Right lobe of liver (tissue), 6 donors: ENCODE measurements at regions not wholly inside any gene's neighbourhood (a gene's known extent, or its start where the extent isn't known, plus 50 kb on each side); places are given as distances from the start of the nearest gene placed in this dataset.

Experiments used
- ATAC-seq, 4 donors: fragments of 200-7000 bp; cut with Tn5 transposase; one replicate each; pipeline ENCODE4 v1.9.1; 2020; ENCODE audit warnings: mild to moderate bottlenecking in 4 of 4, moderate library complexity in 4 of 4
- DNase-seq, 3 donors: peaks; one replicate each; pipeline ENCODE4 v3.0.0-alpha.2; 2020
- H3K27ac ChIP-seq, 3 donors: fragments of 200-600 bp; one replicate each; pipeline ENCODE4 v1.8.0; 2022
- H3K27me3 ChIP-seq, 2 donors: fragments of 200-600 bp; one replicate each; pipeline ENCODE4 v1.8.0; 2022
- H3K36me3 ChIP-seq, 4 donors: fragments of 200-600 bp; sonication (generic) in 1 of 4; one replicate each; pipeline versions ENCODE4 v1.5.1 to v1.8.0; 2017 to 2022; ENCODE audit warnings: control low read depth in 1 of 4
- H3K4me1 ChIP-seq, 4 donors: fragments of 200-600 bp; sonication (generic) in 1 of 4; one replicate each; pipeline versions ENCODE4 v1.5.1 to v1.8.0; 2017 to 2022; ENCODE audit warnings: control low read depth in 1 of 4
- H3K4me3 ChIP-seq, 3 donors: fragments of 200-600 bp; one replicate each; pipeline ENCODE4 v1.8.0; 2022
- H3K9me3 ChIP-seq, 4 donors: fragments of 200-600 bp; sonication (generic) in 1 of 4; one replicate each; pipeline versions ENCODE4 v1.5.1 to v1.8.0; 2017 to 2022; ENCODE audit warnings: control low read depth in 1 of 4
- CTCF ChIP-seq, 4 donors: fragments of 200-600 bp in 3 of 4; fragments of 450-650 bp in 1 of 4; IDR thresholded peaks; one replicate each; pipeline versions ENCODE4 v1.5.1 to v1.8.0; 2016 to 2022; ENCODE audit warnings: antibody characterized with exemption in 4 of 4, mild to moderate bottlenecking in 2 of 4
- POLR2A ChIP-seq: fragments of 450-650 bp; IDR thresholded peaks from one replicate; pipeline ENCODE4 v1.6.1; 2017; ENCODE audit warnings: antibody characterized with exemption, mild to moderate bottlenecking
- WGBS: methylation state at CpG from one replicate; pipeline ENCODE4 v1.1.6; 2018; ENCODE audit warnings: low coverage, low lambda C conversion rate; ENCODE audit not compliant: insufficient coverage; ENCODE audit errors: missing lambda C conversion rate; 5-methylcytosine and 5-hydroxymethylcytosine counted together
- intact Hi-C, 2 donors: fragments of 100-400 bp; cut with DNase I; formaldehyde crosslinking; loops; one replicate each; pipeline versions ENCODE4 v1.11.2 to v1.14.1; 2022
- donor health status: DM: no; HTN: yes; CAD: no.
- donor health status: DM: no; HTN: no; CAD: no.
- donor health status: DM: no; HTN: no; CAD: no.
- donor health status: DM: no; HTN: yes; CAD: no.
- donor health status: DM: no; HTN: yes; CAD: no.

GRCh38 chr7:22588351-22588750 is 88.4 kb upstream of the STEAP1B start:
- H3K4me3 ChIP-seq, result no peak overlapping the region
- intact Hi-C loops, result no loop called here
- no peak overlapping the region for H3K27ac ChIP-seq
- DNase-seq (no peak), ATAC-seq (no peak)
- H3K4me1 ChIP-seq, result no peaks in the 10 kb centered on the region
- no peaks in the 10 kb centered on the region for H3K9me3 ChIP-seq
- 63% methylated on average over 2 of the region's 2 CpGs for WGBS
- H3K27me3 ChIP-seq, result no peaks in the 10 kb centered on the region
- no peaks in the 10 kb centered on the region for H3K36me3 ChIP-seq
- TF ChIP-seq POLR2A (no peak), CTCF (IDR thresholded peaks at IDR 0.05) (no peak)

- Histone ChIP-seq H3K36me3 (no peaks in the 10 kb centered on the region), H3K27ac (no peak overlapping the region), H3K9me3 (no peaks in the 10 kb centered on the region), H3K4me3 (no peak overlapping the region), H3K27me3 (no peaks in the 10 kb centered on the region), H3K4me1 (no peaks in the 10 kb centered on the region)
- ATAC-seq, result no peak
- no peak for DNase-seq
- TF ChIP-seq CTCF (IDR thresholded peaks at IDR 0.05) (no peak), POLR2A (no peak)
- 23% methylated on average over 2 of the region's 2 CpGs for WGBS
- intact Hi-C loops, result no loop called here
Measured at GRCh38 chr7:22587322-22587721, 87.3 kb upstream of the STEAP1B start.

- Histone ChIP-seq H3K4me3 (no peak overlapping the region), H3K9me3 (no peaks in the 10 kb centered on the region), H3K4me1 (no peaks in the 10 kb centered on the region), H3K36me3 (no peaks in the 10 kb centered on the region), H3K27ac (no peak overlapping the region), H3K27me3 (no peaks in the 10 kb centered on the region)
- TF ChIP-seq CTCF (IDR thresholded peaks at IDR 0.05), result peak; percentile 18 to 42 (median 22)
- TF ChIP-seq POLR2A, result no peak
- intact Hi-C loops, result no loop called here
- DNase-seq (no peak), ATAC-seq (peak; percentile 46 to 68 (median 50))
Measured at GRCh38 chr7:22586786-22587140, 86.8 kb upstream of the STEAP1B start.

DNA sequence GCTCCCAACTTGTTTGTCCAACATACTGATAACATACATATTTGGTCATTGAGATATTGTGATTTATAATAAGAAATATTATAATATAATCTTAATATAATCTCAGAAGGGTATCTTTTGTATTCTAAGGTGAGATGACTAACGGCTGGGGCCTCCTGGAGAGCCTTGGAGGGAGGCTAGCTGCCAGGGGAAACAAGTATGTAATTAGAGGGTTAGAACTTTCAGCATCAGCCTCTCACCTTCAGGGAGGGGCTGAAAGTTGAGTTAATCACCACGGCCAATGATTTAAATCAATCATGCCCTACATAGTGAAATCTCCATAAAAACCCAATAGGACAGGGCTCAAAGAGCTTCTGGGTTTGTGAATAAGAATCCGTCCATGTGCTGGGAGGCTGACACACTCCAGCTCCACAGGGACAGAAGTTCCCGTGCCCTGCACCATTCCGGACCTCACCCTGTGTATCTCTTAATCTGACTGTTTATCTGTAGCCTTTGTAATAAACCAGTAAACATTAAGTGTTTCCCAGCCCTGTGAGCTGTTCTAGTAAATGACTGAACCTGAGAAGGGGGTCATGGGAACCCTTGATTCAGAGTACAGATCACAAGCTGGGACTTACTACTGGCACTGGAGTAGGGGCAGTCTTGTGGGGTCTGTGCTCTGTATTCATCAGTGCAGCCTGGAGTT is 86.3 kb upstream of the STEAP1B start:
- Histone ChIP-seq H3K27ac (no peak overlapping the region), H3K27me3 (no peaks in the 10 kb centered on the region), H3K9me3 (no peaks in the 10 kb centered on the region), H3K4me3 (no peak overlapping the region), H3K4me1 (no peaks in the 10 kb centered on the region), H3K36me3 (no peaks in the 10 kb centered on the region)
- intact Hi-C loops, result no loop called here
- TF ChIP-seq POLR2A (no peak), CTCF (IDR thresholded peaks at IDR 0.05) (no peak)
- ATAC-seq (peak in 1 of 4 donors; percentile 9), DNase-seq (no peak)
- WGBS, result 63% methylated on average over 4 of the region's 5 CpGs

GRCh38 chr7:22584179-22584578 is 84.2 kb upstream of the STEAP1B start:
- no peak overlapping the region for H3K27ac ChIP-seq
- DNase-seq, result no peak
- TF ChIP-seq CTCF (IDR thresholded peaks at IDR 0.05) (no peak), POLR2A (no peak)
- H3K4me3 ChIP-seq, result no peak overlapping the region
- no peaks in the 10 kb centered on the region for H3K9me3 ChIP-seq
- no peak for ATAC-seq
- WGBS, result 33% methylated on average over 1 of the region's 1 CpG
- no peaks in the 10 kb centered on the region for H3K4me1 ChIP-seq
- intact Hi-C loops, result no loop called here
- H3K27me3 ChIP-seq, result no peaks in the 10 kb centered on the region
- H3K36me3 ChIP-seq, result no peaks in the 10 kb centered on the region
